ENCODE measurements at regions not wholly inside any gene's neighbourhood (a gene's known extent, or its start where the extent isn't known, plus 50 kb on each side); places are given as distances from the start of the nearest gene placed in this dataset.
"Not testable (repeated sequence)": the region's sequence is repeated elsewhere in the genome, so short reads cannot be mapped to it uniquely, and the experiment has no call there.

DNA sequence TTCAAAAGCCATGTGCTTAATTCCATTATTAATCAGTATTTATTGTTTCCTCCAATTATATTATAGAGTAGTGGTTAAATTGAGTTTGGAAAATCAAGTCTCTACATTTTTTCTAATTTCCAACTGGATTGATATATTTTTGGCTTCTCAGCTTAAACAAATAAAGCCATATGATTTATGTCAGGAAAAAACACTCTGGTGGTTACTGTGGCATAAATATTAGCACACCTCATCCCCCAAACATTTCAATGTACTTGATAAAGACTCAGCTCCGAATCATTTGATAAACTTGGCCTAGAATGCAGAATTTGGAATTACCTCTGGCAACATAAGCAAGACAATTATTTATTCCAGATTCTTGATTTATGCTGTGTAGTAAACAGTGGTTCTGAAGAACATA lies 2313.8 kb downstream of the ARAP2 start:
- TF ChIP-seq, protein P1, sequence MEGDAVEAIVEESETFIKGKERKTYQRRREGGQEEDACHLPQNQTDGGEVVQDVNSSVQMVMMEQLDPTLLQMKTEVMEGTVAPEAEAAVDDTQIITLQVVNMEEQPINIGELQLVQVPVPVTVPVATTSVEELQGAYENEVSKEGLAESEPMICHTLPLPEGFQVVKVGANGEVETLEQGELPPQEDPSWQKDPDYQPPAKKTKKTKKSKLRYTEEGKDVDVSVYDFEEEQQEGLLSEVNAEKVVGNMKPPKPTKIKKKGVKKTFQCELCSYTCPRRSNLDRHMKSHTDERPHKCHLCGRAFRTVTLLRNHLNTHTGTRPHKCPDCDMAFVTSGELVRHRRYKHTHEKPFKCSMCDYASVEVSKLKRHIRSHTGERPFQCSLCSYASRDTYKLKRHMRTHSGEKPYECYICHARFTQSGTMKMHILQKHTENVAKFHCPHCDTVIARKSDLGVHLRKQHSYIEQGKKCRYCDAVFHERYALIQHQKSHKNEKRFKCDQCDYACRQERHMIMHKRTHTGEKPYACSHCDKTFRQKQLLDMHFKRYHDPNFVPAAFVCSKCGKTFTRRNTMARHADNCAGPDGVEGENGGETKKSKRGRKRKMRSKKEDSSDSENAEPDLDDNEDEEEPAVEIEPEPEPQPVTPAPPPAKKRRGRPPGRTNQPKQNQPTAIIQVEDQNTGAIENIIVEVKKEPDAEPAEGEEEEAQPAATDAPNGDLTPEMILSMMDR (IDR thresholded peaks at IDR 0.05; ENCODE audit: unreplicated experiment) = no peak
- Mint-ChIP-seq H3K4me1 (ENCODE audit: unreplicated experiment) (no peaks in the 10 kb centered on the region), H3K4me3 (ENCODE audit: unreplicated experiment) (no peak overlapping the region), H3K27ac (ENCODE audit: unreplicated experiment) (no peak overlapping the region), H3K36me3 (ENCODE audit: low read depth, unreplicated experiment) (no peaks in the 10 kb centered on the region), H3K9me3 (ENCODE audit: unreplicated experiment) (no peaks in the 10 kb centered on the region), H3K27me3 (ENCODE audit: unreplicated experiment) (no peaks in the 10 kb centered on the region)
- no peak for DNase-seq (ENCODE audit: low spot score)

DNA sequence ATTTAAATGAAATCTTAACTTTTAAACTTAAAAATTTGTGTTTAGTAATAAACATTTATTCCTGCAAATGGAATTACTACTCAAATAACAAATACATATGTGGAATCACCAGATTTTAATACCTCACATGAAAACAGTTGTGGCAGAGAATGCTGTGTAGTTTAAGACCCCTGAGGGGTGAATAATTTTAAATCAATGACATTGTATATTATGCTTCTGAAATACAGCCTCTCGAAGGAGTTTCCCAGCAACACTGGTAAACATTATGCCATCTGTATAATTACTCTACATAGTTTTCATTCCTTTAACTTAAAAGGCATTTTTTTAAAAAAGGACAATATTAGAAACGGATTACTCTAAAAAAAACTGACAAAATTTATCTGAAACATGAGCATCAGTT lies 2313.3 kb downstream of the ARAP2 start:
- Mint-ChIP-seq H3K36me3 (ENCODE audit: low read depth, unreplicated experiment) (no peaks in the 10 kb centered on the region), H3K9me3 (ENCODE audit: unreplicated experiment) (no peaks in the 10 kb centered on the region), H3K4me3 (ENCODE audit: unreplicated experiment) (no peak overlapping the region), H3K27ac (ENCODE audit: unreplicated experiment) (no peak overlapping the region), H3K27me3 (ENCODE audit: unreplicated experiment) (no peaks in the 10 kb centered on the region), H3K4me1 (ENCODE audit: unreplicated experiment) (no peaks in the 10 kb centered on the region)
- DNase-seq (ENCODE audit: low spot score) = no peak
- TF ChIP-seq, protein P1 (IDR thresholded peaks at IDR 0.05; ENCODE audit: unreplicated experiment) = no peak

DNA sequence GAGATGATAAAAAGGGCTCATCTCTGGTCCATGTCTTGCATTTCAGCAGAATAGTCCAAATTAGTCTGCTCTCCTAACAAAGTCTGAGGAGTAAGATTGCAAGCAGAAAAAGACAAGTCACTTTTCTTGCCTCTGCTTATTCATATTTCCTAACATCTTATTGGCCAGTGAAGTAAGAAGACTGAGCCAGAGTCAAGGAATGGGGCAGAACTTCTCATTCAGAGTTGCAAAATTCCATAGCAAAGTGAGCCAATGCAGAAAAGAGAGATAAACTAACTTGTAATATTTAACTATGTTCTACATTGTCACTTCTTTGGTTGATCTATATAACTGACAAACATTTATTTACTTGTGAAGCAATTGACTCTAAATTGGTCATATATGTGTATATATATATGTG lies 2304.0 kb downstream of the ARAP2 start:
- no peak for DNase-seq (ENCODE audit: low spot score)
- H3K4me3 Mint-ChIP-seq (ENCODE audit: unreplicated experiment) = no peak overlapping the region
- no peaks in the 10 kb centered on the region for H3K27me3 Mint-ChIP-seq (ENCODE audit: unreplicated experiment)
- no peak overlapping the region for H3K27ac Mint-ChIP-seq (ENCODE audit: unreplicated experiment)
- no peaks in the 10 kb centered on the region for H3K9me3 Mint-ChIP-seq (ENCODE audit: unreplicated experiment)
- no peaks in the 10 kb centered on the region for H3K4me1 Mint-ChIP-seq (ENCODE audit: unreplicated experiment)
- no peaks in the 10 kb centered on the region for H3K36me3 Mint-ChIP-seq (ENCODE audit: low read depth, unreplicated experiment)
- TF ChIP-seq, protein P1 (IDR thresholded peaks at IDR 0.05; ENCODE audit: unreplicated experiment) = no peak

DNA sequence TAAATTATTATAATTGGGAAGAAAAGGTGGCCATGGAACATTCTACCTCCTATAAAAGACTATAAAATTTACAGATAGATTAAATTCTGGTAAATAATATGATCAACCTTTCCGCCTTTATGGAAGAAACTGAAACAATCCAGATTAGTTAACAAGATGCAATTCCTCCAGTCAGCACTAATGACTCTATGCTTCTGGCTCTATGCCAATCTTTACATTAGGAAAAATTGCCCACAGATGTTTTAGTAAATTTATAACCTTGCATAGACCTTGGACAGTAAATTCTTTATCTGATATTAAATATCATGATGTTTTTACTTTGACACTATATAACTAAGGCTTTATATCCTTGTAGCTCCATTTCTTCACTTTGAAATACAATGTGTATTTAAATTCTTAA lies 2302.5 kb downstream of the ARAP2 start:
- Mint-ChIP-seq H3K27me3 (ENCODE audit: unreplicated experiment) (no peaks in the 10 kb centered on the region), H3K27ac (ENCODE audit: unreplicated experiment) (no peak overlapping the region), H3K36me3 (ENCODE audit: low read depth, unreplicated experiment) (no peaks in the 10 kb centered on the region), H3K4me1 (ENCODE audit: unreplicated experiment) (no peaks in the 10 kb centered on the region), H3K9me3 (ENCODE audit: unreplicated experiment) (no peaks in the 10 kb centered on the region), H3K4me3 (ENCODE audit: unreplicated experiment) (no peak overlapping the region)
- DNase-seq (ENCODE audit: low spot score) = no peak
- TF ChIP-seq, protein P1 (IDR thresholded peaks at IDR 0.05; ENCODE audit: unreplicated experiment) = no peak

DNA sequence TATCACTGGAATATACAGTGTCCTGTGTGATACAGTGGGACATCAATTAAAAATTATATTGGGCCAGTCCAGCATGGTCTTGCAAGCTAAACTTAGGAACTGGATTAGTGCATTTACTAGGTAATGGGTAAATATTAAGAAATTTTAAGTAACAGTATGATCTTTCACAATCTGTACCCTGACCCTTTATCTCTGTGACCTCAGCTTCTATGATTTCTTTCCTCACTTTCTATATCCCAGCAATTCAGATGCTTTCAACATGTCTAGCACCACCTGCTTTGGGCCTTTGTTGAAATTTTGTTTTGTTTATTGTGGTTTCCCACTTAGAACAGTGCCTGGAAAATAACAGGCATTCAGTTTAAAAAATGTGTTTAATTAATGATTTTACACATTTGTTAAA lies 2295.4 kb downstream of the ARAP2 start:
- DNase-seq (ENCODE audit: low spot score) = no peak
- no peaks in the 10 kb centered on the region for H3K4me1 Mint-ChIP-seq (ENCODE audit: unreplicated experiment)
- TF ChIP-seq, protein P1 (IDR thresholded peaks at IDR 0.05; ENCODE audit: unreplicated experiment) = no peak

DNA sequence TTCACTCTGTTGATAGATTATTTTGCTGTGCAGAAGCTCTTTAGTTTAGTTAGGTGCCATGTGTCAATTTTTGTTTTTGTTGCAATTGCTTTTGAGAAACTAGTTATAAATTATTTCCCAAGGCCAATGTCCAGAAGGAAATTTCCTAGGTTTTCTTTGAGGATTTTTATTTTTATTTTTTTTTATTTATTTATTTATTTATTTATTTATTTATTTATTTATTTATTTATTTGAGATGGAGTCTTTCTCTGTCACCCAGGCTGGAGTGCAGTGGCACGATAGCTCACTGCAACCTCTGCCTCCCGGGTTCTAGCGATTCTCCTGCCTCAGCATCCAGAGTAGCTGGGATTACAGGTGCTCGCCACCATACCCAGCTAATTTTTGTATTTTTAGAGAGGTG lies 2290.5 kb downstream of the ARAP2 start:
- H3K4me1 Mint-ChIP-seq (ENCODE audit: unreplicated experiment) = not testable (repeated sequence)

More for the DNA sequence above, 2295.4 kb downstream of the ARAP2 start:
- no peaks in the 10 kb centered on the region for H3K36me3 Mint-ChIP-seq (ENCODE audit: low read depth, unreplicated experiment)
- H3K4me3 Mint-ChIP-seq (ENCODE audit: unreplicated experiment) = no peak overlapping the region
- no peak overlapping the region for H3K27ac Mint-ChIP-seq (ENCODE audit: unreplicated experiment)
- H3K9me3 Mint-ChIP-seq (ENCODE audit: unreplicated experiment) = no peaks in the 10 kb centered on the region
- peaks cover 3% of the 10 kb centered on the region for H3K27me3 Mint-ChIP-seq (ENCODE audit: unreplicated experiment)

More for the DNA sequence above, 2290.5 kb downstream of the ARAP2 start:
- not testable (repeated sequence) for DNase-seq (ENCODE audit: low spot score); H3K36me3 Mint-ChIP-seq (ENCODE audit: low read depth, unreplicated experiment); H3K27me3 Mint-ChIP-seq (ENCODE audit: unreplicated experiment); H3K9me3 Mint-ChIP-seq (ENCODE audit: unreplicated experiment); H3K27ac Mint-ChIP-seq (ENCODE audit: unreplicated experiment); H3K4me3 Mint-ChIP-seq (ENCODE audit: unreplicated experiment)

Measured in endothelial cell (in vitro differentiated cells).